Heart left ventricle (tissue), 13 donors: ENCODE measurements at regions not wholly inside any gene's neighbourhood (a gene's known extent, or its start where the extent isn't known, plus 50 kb on each side); places are given as distances from the start of the nearest gene placed in this dataset.

Experiments used
- CTCF ChIP-seq, 12 donors: fragments of 200-600 bp; sonication (generic) in 4 of 12; IDR thresholded peaks; one replicate each; pipeline versions ENCODE4 v1.5.0 to v1.8.0; 2018 to 2022; ENCODE audit warnings: antibody characterized with exemption in 12 of 12, mild to moderate bottlenecking in 5 of 12
- POLR2A ChIP-seq, 2 donors: fragments of 450-650 bp; IDR thresholded peaks; one replicate each; pipeline ENCODE4 v1.6.1; 2017; ENCODE audit warnings: antibody characterized with exemption in 2 of 2, mild to moderate bottlenecking in 2 of 2, moderate library complexity in 2 of 2
- donor health status: ischemic (EF 13 %, LVEDD 7.1; RV severe dilation, severe dysfunction).
- donor health status: DM: no; HTN: yes; CAD: no.
- donor health status: DM: no; HTN: no; CAD: no.
- donor health status: ischemic (EF 25% LVEDD 6.9; RV normal size, moderate dysfunction).
- donor health status: ischemic (EF 25% LVEDD 5.7; RV mildly dilated, moderate dysfunction).
- donor health status: ischemic (EF 35%, LVEDD 5.7; RV mildly dilated, moderate dysfunction).
- donor health status: nonischemic (EF 11% LVEDD 7.7; RV severe dilation, severe dysfunction).
- donor health status: DM: yes; HTN: yes; CAD: no.
- donor health status: PGD.
- donor health status: ischemic (EF 29% LVEDD 5.4; RV normal size, mild dysfunction).
- donor health status: nonischemic (EF 23%, LVEDD 6.1; RV moderate dilation, normal function).

GRCh38 chr2:172293952-172294351, 133.4 kb upstream of the ITGA6 start:
- TF ChIP-seq POLR2A (IDR thresholded peaks at IDR 0.05), result no peak
- no peak for TF ChIP-seq CTCF (IDR thresholded peaks at IDR 0.05)
